HG02798 (cell line): ENCODE measurements at regions not wholly inside any gene's neighbourhood (a gene's known extent, or its start where the extent isn't known, plus 50 kb on each side); places are given as distances from the start of the nearest gene placed in this dataset.

Experiments used
- ATAC-seq: cut with Tn5 transposase; IDR thresholded peaks from one replicate; pipeline ENCODE4 v1.9.1; 2021; ENCODE audit warnings: mild to moderate bottlenecking; ENCODE audit not compliant: unreplicated experiment, poor library complexity

DNA sequence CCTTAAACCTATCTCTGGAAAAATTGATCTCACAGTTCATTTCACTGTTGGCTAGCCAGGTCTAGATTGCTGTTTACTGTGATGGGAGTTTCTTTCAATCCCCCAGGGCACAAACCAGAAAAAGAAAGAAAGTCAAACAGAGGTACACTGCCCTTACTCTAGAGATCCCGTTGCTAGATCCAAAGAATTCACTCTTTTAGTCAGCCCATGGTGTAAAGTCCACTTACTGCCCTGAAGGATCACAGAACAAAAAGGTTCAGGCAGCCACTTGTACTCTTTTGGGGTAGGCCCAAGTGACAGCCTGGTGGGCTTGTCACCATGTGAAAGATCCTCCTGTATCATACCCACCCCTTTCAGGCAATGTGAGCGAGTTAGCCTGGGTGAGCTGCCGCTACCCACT lies 162.6 kb upstream of the CCDC179 start:
- ATAC-seq = no peak

GRCh38 chr11:23023319-23023718 lies 163.0 kb upstream of the CCDC179 start:
- ATAC-seq = no peak

DNA sequence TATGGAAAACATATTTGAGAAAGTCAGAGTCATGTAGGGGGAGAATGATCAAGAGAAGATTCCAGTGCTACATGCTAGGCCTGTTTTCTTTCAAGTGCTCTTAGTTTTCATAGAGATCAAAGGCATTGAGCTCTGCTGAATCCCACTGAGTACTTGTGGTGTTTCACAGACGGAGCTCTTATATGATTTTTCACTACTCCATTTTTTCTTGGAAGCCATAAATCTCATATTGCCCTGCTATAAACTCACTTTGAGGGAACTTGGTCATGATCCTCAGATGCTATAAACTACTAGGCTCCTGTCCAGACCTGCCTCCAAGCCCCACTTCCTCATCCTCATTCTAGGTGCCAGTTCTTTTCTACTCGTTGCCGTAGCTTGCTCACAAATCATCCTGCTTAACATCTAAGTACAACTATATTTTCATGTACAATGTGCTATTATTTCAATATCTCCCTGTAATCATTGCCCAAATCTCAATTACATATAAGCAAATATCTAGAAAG lies 180.8 kb upstream of the CCDC179 start:
- ATAC-seq = no peak

DNA sequence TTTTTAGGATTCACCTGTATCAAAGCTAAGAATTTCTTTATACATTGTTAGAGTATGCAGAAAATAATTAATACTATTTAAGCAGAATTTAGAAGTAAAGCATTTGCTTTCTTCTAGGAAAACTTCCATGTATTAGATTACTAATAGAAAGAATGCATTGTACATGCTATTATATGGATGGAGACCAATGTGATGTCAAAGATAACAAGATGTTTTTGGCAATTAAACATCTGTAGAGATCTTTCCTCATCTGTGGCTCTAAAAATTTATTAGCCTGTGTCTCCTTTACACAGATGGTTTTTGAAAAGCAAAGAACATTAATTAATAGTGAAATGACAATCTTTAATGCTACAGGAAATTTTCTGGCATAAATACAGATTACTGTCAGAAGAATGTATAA lies 198.4 kb upstream of the CCDC179 start:
- ATAC-seq = no peak

DNA sequence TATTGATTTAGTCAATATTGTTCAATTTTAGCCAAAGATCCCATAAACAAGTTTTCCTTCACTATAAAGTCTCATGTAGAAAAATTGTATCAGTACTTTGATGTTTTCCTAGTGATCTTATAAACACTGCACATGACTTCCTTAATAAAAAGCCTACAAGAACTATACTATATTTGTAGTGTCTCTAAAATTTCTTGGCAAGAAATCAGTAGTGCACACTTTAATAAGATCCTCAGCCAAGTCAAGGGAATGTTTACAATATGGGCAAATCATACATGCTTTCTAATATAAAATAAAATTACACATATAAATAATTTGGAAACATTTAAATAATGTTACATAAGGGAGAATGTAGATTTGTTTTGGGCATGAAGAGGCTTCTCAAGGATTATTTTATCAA lies 203.0 kb upstream of the CCDC179 start:
- ATAC-seq = no peak

DNA sequence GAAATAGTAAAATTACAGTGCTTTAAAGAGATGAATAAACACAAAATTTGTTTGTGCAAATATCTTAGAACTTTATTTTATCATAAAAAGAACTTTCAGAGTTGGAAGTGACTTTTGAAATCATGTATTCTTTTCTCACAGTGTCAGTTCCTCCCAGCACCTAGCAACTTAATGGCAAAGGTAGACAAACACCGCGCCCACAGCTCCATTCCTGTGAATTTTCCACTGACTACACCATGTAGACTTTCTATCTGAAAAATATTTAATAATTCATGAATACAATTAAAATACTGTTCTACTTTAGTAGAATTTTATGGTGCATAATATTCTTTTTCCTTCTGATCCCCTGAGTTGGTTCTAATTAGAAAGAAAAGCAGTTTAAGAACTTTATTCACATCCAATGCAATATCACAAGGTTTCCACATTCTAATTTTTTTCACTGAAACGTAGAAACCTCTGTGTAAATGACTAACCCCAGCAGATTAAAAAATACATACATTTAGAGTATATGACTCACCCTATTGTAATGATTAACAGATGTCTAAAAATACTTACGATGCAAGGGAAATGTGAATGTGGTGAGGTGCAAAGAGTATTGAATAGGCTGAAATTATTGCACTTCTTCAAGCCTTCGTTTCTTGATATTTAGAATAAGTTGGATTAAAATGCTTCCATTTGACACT lies 218.2 kb upstream of the CCDC179 start:
- peak; percentile 79 for ATAC-seq

GRCh38 chr11:23079382-23079813 lies 219.1 kb upstream of the CCDC179 start:
- peak; percentile 85 for ATAC-seq

GRCh38 chr11:23087407-23087806 lies 227.1 kb upstream of the CCDC179 start:
- ATAC-seq = no peak

DNA sequence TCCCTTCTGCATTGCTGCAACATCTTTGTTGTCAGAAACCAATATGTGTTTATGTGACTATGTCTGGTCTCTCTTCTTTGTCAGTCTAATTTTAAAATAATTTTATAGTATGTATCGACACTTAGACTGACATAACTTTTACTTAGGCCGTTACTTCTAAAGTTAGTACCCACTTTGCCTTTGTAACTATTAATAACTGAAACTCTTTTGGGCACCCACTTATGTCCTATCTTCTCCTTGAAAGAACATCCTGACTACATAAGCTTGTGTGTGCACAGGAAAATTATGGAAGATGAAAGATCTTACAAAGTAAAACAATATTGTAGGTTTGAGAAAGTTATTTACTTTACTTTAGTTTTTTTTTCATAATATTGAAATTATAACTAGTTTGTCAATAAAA lies 230.4 kb upstream of the CCDC179 start:
- no peak for ATAC-seq

DNA sequence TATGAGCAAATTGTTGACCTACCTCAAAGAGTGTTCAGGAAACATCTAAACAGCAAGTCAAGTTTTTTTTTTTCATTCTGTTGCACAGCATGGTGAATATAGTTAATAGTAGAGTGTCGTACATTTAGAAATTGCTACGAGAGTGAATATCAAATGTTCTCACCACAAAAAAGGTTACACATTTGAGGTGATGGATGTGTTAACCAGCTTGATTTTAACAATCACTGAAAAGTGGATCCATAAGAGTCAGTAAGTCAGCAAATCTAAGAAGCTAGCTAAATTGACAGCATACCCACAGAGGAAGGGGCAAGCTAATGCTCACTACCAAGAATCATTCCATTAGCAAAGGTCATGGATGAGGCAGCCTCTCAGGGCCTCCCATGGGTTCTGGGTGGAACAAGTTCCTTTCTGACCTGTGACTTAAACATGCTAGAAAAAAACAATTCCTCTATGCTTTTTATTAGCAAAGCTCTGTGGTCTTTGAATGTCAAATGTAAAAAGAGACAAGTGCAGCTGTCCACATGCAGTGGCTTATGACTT lies 235.4 kb upstream of the CCDC179 start:
- no peak for ATAC-seq

DNA sequence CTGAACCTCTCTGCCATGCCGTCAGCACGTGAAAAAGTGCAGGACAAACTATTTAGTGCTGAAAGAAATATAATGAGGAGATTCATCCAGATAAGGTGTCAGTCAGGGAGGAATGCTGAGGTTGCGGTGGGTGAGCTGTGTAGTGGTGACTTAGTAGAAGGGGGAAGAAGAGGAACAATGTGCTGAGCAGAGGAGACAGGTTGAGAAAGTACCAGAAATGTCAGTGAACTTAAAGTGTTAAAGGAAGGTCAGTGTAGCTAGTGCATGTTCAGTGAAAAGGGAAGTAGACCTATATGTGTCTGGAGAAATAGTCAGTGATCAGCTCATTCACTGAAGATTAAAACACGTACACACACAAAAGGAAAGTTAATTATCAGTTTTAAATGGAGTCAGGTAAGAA lies 237.6 kb upstream of the CCDC179 start:
- ATAC-seq = peak; percentile 57

DNA sequence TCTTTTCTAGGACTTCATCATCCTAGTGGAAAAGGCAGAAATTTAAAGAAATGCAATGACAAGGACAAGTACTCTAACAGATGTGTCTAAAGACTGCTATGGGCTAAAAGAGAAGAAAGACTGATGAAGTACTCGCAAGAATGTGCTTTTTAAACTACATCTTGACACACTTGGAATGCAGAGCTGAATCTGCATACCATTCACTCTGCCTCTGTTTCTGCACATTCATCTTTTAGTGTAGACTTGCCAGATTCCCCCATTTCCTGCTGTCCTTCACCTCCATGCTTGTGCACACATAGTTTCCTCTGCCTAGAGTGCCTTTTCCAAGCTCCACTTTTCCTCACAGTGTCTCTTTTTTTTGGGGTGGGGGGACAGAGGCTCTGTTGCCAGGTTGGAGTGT lies 239.0 kb upstream of the CCDC179 start:
- no peak for ATAC-seq

DNA sequence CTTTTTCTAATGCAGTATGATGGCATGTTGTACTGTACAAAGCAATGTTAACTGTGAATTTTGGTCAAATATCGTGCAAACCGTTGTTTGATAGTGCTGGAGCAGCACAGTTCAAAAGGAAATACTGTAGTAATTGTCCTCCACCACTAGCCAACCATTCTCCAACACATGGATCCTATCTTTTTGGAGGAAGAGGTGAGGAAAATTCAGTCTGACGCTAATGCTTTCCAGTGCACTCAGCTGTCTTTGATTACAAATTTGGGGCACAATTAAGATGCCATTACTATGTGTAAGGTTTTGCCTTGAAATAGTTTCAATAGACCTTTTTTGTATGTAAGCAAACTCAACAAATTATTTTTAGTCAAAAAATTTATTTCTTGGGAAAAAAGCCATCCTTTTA lies 240.5 kb upstream of the CCDC179 start:
- no peak for ATAC-seq

DNA sequence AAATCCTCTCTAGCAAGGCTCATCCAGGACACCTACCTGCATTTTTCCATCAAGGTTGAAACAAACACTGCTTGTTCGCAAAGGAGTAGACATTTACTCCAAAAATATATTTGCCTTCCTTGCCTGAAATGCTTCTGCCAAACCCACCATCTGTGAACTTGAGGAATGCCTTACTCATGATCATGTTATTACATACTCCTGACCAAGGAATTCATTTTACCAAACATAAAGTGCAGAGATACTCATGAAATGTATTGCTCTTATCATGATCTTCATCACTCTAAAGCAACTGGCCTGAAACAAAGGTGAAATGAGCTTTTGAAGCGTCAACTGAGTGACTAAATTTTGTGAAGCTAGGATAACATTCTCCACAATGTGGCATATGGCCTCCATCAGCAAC lies 243.1 kb upstream of the CCDC179 start:
- ATAC-seq = no peak

DNA sequence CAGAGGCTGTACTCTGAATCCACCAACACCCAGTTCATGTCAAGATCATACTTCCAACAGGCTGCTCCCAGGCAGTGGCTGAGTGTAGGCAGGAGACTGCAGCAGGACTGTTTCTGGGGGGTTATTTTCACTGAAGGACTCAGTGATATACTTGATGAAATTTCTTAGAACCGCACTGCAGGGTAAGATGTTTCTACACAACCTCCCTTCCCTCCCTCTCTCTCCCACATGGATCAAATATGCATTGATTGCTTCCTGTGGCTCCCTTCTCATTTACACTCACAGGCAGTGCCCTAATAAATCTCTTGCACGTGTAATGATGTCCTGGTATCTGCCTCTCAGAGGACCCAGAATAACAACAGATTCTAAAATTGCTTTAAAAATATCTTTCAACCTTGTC lies 251.3 kb upstream of the CCDC179 start:
- ATAC-seq = no peak

- ATAC-seq = no peak
Measured at GRCh38 chr11:23112390-23112789, 252.1 kb upstream of the CCDC179 start.

- ATAC-seq = peak; percentile 58
Measured at GRCh38 chr11:23112987-23113886, 253.0 kb upstream of the CCDC179 start.

- no peak for ATAC-seq
Measured at GRCh38 chr11:23113887-23114216, 253.6 kb upstream of the CCDC179 start.

DNA sequence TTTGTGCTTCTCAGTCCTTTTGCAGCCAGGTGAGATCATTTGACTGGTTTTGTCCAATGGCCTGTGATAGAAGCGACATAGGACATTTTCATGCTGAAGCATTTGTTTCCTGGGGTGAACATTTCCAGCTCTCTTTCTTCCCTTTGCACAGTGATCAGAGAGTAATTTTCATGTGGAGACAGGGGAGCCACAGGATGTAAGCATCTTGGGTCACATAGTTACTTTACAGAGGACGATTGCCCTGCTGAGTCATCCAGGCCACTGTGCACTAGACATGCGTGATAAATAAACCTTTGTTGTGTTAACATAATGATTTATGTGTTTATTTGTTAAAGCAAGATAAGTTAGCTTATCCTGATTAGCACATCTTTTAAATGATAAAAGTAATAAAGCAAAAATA lies 263.5 kb upstream of the CCDC179 start:
- ATAC-seq = no peak

- no peak for ATAC-seq
Measured at GRCh38 chr11:23124249-23124648, 264.0 kb upstream of the CCDC179 start.

GRCh38 chr11:23124996-23125395 lies 264.7 kb upstream of the CCDC179 start:
- no peak for ATAC-seq
